Daoy (cell line): ENCODE measurements at regions not wholly inside any gene's neighbourhood (a gene's known extent, or its start where the extent isn't known, plus 50 kb on each side); places are given as distances from the start of the nearest gene placed in this dataset.
A peak's percentile ranks its signal among the peaks of the same experiment; 100 is the strongest.

Experiments
- DNase-seq: peaks from one replicate; pipeline ENCODE4 v3.0.0-alpha.2; 2015; ENCODE audit warnings: low read depth

- no peak for DNase-seq
These were observed 303.0 kb downstream of the PSAT1 start for GRCh38 chr9:78599926-78600325.

- peak; percentile 55 for DNase-seq
These were observed 305.1 kb downstream of the PSAT1 start for GRCh38 chr9:78601957-78602565.

- no peak for DNase-seq
These were observed 308.4 kb downstream of the PSAT1 start for GRCh38 chr9:78605041-78606000.

GRCh38 chr9:78606001-78606379, 309.1 kb downstream of the PSAT1 start:
- DNase-seq: no peak

- DNase-seq: no peak
These were observed 310.9 kb downstream of the PSAT1 start for GRCh38 chr9:78607853-78608252.

- no peak for DNase-seq
These were observed 312.5 kb downstream of the PSAT1 start for GRCh38 chr9:78609450-78609849.

GRCh38 chr9:78612091-78612490, 315.2 kb downstream of the PSAT1 start:
- DNase-seq: no peak

GRCh38 chr9:78613006-78613405, 316.1 kb downstream of the PSAT1 start:
- no peak for DNase-seq

GRCh38 chr9:78614892-78615291, 318.0 kb downstream of the PSAT1 start:
- no peak for DNase-seq

DNA sequence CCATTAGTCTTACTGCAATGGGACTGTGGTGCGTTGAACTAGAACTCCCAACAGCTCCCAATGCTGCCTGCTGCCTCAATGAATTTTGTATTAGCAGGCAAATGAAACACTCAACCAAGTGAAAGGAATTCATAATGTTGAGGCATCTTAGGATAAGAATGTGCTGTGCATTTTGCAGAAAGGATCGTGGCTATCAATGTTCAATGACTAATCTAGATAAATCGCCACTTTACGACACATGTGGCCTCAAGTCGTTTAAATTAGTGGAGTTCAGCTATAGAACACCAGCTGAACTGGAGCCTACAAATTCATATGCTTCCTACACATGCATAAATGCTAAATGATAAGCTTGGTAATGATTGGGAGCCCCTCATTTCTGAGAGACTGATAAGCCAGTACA, 318.4 kb downstream of the PSAT1 start:
- no peak for DNase-seq

- no peak for DNase-seq
These were observed 321.8 kb downstream of the PSAT1 start for GRCh38 chr9:78618735-78619134.

GRCh38 chr9:78620303-78620702, 323.4 kb downstream of the PSAT1 start:
- peak; percentile 16 for DNase-seq

DNA sequence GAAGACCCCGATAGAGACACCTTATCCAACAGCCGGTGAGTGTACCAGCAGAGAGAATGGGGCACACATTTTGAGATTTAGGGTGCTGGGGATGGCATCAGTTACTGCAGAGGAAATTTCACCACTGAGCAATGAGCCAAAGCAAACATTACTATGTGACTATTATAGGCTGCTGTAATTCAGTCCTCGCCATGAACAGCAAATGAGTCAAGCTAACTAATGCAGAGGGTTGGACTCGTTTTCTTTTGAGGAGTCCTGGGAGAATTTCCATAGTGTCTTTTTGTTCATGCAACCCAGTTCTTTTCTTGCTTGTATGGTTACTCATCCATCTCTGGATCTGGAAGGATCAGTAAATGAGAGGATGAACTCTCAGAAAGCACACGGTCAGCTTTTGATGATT, 323.8 kb downstream of the PSAT1 start:
- DNase-seq: peak; percentile 76

- DNase-seq: no peak
These were observed 325.2 kb downstream of the PSAT1 start for GRCh38 chr9:78622126-78622525.

DNA sequence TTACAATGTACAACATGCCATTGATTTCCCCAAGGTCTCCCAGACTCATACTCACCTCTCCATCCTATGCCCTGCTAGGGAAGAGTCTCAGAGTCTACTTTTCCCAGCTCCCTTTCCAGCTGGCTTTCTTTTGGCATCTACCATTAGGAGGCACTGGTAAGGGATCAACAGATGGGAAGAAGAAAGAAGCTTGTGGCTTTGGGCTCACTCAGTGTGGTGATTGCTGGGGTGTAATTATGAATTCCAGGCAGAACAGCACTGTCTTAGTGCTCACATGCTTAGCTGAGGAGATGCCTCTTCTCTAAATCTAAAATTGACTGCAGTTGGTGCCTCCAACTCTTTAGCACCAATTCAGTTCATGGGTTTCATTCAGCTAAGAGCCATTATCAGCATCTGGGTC, 330.0 kb downstream of the PSAT1 start:
- DNase-seq: no peak

DNA sequence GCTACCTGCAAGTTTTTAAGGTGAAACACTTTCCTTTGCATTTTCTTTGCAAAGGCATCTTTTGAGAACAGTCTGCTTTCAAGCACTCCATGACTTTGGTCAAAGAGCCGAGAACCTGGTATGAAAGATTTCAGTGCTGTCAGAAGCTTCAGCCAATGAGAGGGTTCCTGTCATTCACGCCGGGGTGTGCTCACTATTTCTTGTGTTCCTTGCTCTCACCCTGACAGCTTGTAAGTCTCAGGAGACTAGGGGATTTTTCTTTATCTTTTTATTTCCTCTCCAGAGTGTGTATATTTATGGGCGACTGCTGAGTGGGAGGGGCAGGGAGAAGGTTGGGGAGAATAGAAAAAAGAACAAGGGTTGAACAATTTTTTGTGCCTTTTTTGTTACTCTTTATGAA, 334.0 kb downstream of the PSAT1 start:
- no peak for DNase-seq

- DNase-seq: no peak
These were observed 343.8 kb downstream of the PSAT1 start for GRCh38 chr9:78640728-78641127.

- no peak for DNase-seq
These were observed 347.4 kb downstream of the PSAT1 start for GRCh38 chr9:78644359-78644758.

- DNase-seq: no peak
These were observed 357.4 kb downstream of the PSAT1 start for GRCh38 chr9:78654324-78654723.

GRCh38 chr9:78663369-78663768, 366.4 kb downstream of the PSAT1 start:
- no peak for DNase-seq

DNA sequence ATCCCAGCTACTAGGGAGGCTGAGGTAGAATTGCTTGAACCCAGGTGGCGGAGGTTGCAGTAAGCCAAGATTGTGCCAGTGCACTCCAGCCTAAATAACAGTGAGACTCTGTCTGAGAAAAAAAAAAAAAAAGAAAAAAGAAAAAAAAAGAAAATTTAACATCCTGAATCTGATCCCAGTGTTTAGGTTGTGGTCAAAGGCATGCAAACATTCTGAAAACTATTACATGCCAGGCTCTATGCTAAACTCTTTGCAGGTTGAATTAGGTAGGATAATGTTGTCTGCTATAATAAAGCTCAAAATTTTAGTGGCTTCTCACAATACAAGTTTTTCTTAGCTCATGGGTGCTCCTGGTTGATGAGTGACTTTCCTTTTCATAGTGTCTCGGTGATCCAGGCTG, 367.4 kb downstream of the PSAT1 start:
- DNase-seq: no peak

GRCh38 chr9:78666818-78667414, 370.0 kb downstream of the PSAT1 start:
- no peak for DNase-seq
